B cell (primary cell): ENCODE measurements at regions not wholly inside any gene's neighbourhood (a gene's known extent, or its start where the extent isn't known, plus 50 kb on each side); places are given as distances from the start of the nearest gene placed in this dataset.

Experiments used
- ATAC-seq: fragments of 200-7000 bp; cut with Tn5 transposase; one replicate; pipeline ENCODE4 v1.10.0; 2021; ENCODE audit warnings: low read depth, mild to moderate bottlenecking, moderate number of reproducible peaks, moderate library complexity
- CTCF ChIA-PET: fragments of 350-600 bp; sonication (Branson Sonifier 250); formaldehyde crosslinking; loops from one replicate; lab custom pipeline; 2021; ENCODE audit warnings: antibody characterized with exemption, inconsistent platforms; lab: Charles Lee
- POLR2A ChIA-PET: fragments of 350-600 bp; sonication (Branson Sonifier 250); formaldehyde crosslinking; loops from one replicate; lab custom pipeline; 2021; ENCODE audit warnings: antibody characterized with exemption; lab: Charles Lee
- DNase-seq: peaks from one replicate; pipeline ENCODE4 v3.0.0; 2013
- H2AFZ ChIP-seq: 2 replicates; pipeline ENCODE4 v1.6.1; 2012; ENCODE audit warnings: mild to moderate bottlenecking, low read depth, low read length; ENCODE audit not compliant: insufficient read depth, poor library complexity, severe bottlenecking
- H3K27ac ChIP-seq, 2 donors: 1 replicate in 1 of 2; 2 replicates in 1 of 2; pipeline ENCODE4 v1.5.1; 2012 to 2013; ENCODE audit warnings: low read length in 2 of 2, mild to moderate bottlenecking in 2 of 2, moderate library complexity in 1 of 2
- H3K27me3 ChIP-seq, 4 experiments: fragments of 200-600 bp in 1 of 4; sonication (generic) in 1 of 4; replicated peaks in 1 of 4; 1 replicate in 2 of 4; 2 replicates in 2 of 4; pipeline versions ENCODE4 v1.6.1 to v1.7.0; 2013 to 2016; ENCODE audit warnings: low read length in 3 of 4, mild to moderate bottlenecking in 2 of 4, mixed read lengths in 1 of 4, moderate library complexity in 1 of 4; ENCODE audit not compliant: insufficient read depth in 4 of 4, control insufficient read depth in 3 of 4; ENCODE audit errors: control extremely low read depth in 1 of 4
- H3K36me3 ChIP-seq, 2 experiments: replicated peaks in 1 of 2; 1 replicate in 1 of 2; 2 replicates in 1 of 2; pipeline versions ENCODE4 v1.6.1 to v1.7.1; 2013; ENCODE audit warnings: low read length in 1 of 2; ENCODE audit not compliant: insufficient read depth in 2 of 2, control insufficient read depth in 1 of 2; ENCODE audit errors: control extremely low read depth in 1 of 2, extremely low read depth in 1 of 2
- H3K4me1 ChIP-seq, 2 donors: fragments of 200-600 bp in 1 of 2; sonication (generic) in 1 of 2; 1 replicate in 1 of 2; 2 replicates in 1 of 2; pipeline versions ENCODE4 v1.5.1 to v1.6.1; 2013 to 2017; ENCODE audit warnings: low read length in 2 of 2; ENCODE audit not compliant: control insufficient read depth in 2 of 2, insufficient read depth in 2 of 2
- H3K4me2 ChIP-seq: replicated peaks from 2 replicates; pipeline ENCODE3; 2012; ENCODE audit warnings: mild to moderate bottlenecking, low read depth, low read length; ENCODE audit not compliant: poor library complexity, severe bottlenecking
- H3K4me3 ChIP-seq, 5 experiments: fragments of 200-600 bp in 1 of 5; sonication (generic) in 1 of 5; 1 replicate in 3 of 5; 2 replicates in 2 of 5; pipeline versions ENCODE4 v1.5.1 to v1.7.0; 2011 to 2016; ENCODE audit warnings: low read length in 4 of 5, mild to moderate bottlenecking in 4 of 5, low read depth in 2 of 5, control low read depth in 1 of 5, moderate library complexity in 1 of 5; ENCODE audit not compliant: insufficient read depth in 1 of 5; ENCODE audit errors: control extremely low read depth in 1 of 5, extremely low read depth in 1 of 5
- H3K79me2 ChIP-seq: fragments of 200-600 bp; sonication (generic); one replicate; pipeline ENCODE4 v1.6.0; 2016; ENCODE audit warnings: low read length; ENCODE audit not compliant: control insufficient read depth, insufficient read depth
- H3K9ac ChIP-seq: fragments of 200-600 bp; sonication (generic); 2 replicates; pipeline ENCODE4 v1.6.1; 2017; ENCODE audit warnings: mild to moderate bottlenecking, low read length, moderate library complexity
- H3K9me3 ChIP-seq, 3 donors: one replicate each; pipeline versions ENCODE4 v1.6.1 to v1.7.1; 2013; ENCODE audit warnings: low read length in 2 of 3; ENCODE audit not compliant: control insufficient read depth in 2 of 3, insufficient read depth in 1 of 3; ENCODE audit errors: control extremely low read depth in 1 of 3
- H4K20me1 ChIP-seq: 2 replicates; pipeline ENCODE4 v1.6.0; 2012; ENCODE audit warnings: mild to moderate bottlenecking, low read length; ENCODE audit not compliant: insufficient read depth, control insufficient read depth, poor library complexity, severe bottlenecking
- H3K27ac Mint-ChIP-seq: one replicate; pipeline ENCODE4 v1.8.0; 2021; ENCODE audit warnings: mixed read lengths
- H3K27me3 Mint-ChIP-seq: one replicate; pipeline ENCODE4 v1.8.0; 2021; ENCODE audit warnings: mixed read lengths
- H3K4me1 Mint-ChIP-seq: one replicate; pipeline ENCODE4 v1.8.0; 2021; ENCODE audit warnings: mixed read lengths
- H3K4me3 Mint-ChIP-seq: one replicate; pipeline ENCODE4 v1.8.0; 2021; ENCODE audit warnings: mixed read lengths
- H3K9me3 Mint-ChIP-seq: one replicate; pipeline ENCODE4 v1.8.0; 2022; ENCODE audit warnings: mixed read lengths; ENCODE audit not compliant: insufficient read depth
- EZH2 ChIP-seq: IDR thresholded peaks from 2 replicates; pipeline ENCODE4 v1.6.1; 2012; ENCODE audit warnings: borderline replicate concordance, low read depth, mild to moderate bottlenecking, moderate library complexity, low read length; ENCODE audit not compliant: insufficient read depth, poor library complexity, severe bottlenecking
- WGBS: methylation state at CpG from one replicate; pipeline ENCODE4 v1.1.5; 2013; ENCODE audit warnings: missing lambda C conversion rate; ENCODE audit not compliant: insufficient coverage; 5-methylcytosine and 5-hydroxymethylcytosine counted together
- intact Hi-C: fragments of 100-400 bp; cut with micrococcal nuclease; formaldehyde crosslinking; loops from one replicate; pipeline ENCODE4 v1.10.0; 2022
- TF ChIP-seq, protein P1 (sequence below): fragments of 200-600 bp; IDR thresholded peaks from one replicate; pipeline ENCODE4 v1.8.0; 2022; ENCODE audit warnings: antibody characterized with exemption, mild to moderate bottlenecking

DNA sequence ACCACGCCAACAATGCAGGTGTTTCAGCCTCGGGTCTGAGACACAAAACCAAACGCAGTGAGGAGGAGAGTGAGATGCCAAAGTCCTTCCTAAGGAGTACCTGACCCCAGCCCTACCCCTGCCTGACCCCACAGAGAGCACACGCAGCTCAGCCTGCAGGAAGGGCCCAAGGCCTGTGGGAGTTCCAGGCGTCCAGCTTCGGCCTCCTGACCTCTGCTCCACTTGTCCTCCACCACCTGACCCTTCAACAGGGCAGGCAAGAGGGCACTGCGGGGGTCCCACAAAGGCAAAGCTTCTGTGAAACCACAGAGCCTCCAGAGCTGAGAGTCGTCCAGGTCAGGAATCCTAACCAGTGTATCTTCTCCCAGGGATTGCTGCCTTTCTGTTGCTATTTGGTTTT is 122.0 kb upstream of the PPP2R2D start:
- Histone ChIP-seq H3K79me2 (no peaks in the 10 kb centered on the region), H3K9me3 (peaks cover 0 to 75% (median 21%) of the 10 kb centered on the region in 3 donors), H3K9ac (no peak overlapping the region), H3K4me1 (no peaks in the 10 kb centered on the region), H2AFZ (no peak overlapping the region), H3K36me3 (no peaks in the 10 kb centered on the region), H4K20me1 (no peaks in the 10 kb centered on the region), H3K4me3 (no peak overlapping the region), H3K4me2 (no peak overlapping the region), H3K27ac (no peak overlapping the region), H3K27me3 (no peaks in the 10 kb centered on the region)
- ChIA-PET POLR2A (no interaction called here), CTCF (no interaction called here)
- Mint-ChIP-seq H3K27me3 (no peaks in the 10 kb centered on the region), H3K27ac (no peak overlapping the region), H3K9me3 (peaks cover 20% of the 10 kb centered on the region), H3K4me1 (no peaks in the 10 kb centered on the region), H3K4me3 (no peak overlapping the region)
- no peak for ATAC-seq
- TF ChIP-seq, protein P1, sequence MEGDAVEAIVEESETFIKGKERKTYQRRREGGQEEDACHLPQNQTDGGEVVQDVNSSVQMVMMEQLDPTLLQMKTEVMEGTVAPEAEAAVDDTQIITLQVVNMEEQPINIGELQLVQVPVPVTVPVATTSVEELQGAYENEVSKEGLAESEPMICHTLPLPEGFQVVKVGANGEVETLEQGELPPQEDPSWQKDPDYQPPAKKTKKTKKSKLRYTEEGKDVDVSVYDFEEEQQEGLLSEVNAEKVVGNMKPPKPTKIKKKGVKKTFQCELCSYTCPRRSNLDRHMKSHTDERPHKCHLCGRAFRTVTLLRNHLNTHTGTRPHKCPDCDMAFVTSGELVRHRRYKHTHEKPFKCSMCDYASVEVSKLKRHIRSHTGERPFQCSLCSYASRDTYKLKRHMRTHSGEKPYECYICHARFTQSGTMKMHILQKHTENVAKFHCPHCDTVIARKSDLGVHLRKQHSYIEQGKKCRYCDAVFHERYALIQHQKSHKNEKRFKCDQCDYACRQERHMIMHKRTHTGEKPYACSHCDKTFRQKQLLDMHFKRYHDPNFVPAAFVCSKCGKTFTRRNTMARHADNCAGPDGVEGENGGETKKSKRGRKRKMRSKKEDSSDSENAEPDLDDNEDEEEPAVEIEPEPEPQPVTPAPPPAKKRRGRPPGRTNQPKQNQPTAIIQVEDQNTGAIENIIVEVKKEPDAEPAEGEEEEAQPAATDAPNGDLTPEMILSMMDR: no peak
- TF ChIP-seq EZH2: no peak
- intact Hi-C loops: no loop called here
- no peak for DNase-seq
- 91% methylated on average over 4 of the region's 8 CpGs for WGBS

DNA sequence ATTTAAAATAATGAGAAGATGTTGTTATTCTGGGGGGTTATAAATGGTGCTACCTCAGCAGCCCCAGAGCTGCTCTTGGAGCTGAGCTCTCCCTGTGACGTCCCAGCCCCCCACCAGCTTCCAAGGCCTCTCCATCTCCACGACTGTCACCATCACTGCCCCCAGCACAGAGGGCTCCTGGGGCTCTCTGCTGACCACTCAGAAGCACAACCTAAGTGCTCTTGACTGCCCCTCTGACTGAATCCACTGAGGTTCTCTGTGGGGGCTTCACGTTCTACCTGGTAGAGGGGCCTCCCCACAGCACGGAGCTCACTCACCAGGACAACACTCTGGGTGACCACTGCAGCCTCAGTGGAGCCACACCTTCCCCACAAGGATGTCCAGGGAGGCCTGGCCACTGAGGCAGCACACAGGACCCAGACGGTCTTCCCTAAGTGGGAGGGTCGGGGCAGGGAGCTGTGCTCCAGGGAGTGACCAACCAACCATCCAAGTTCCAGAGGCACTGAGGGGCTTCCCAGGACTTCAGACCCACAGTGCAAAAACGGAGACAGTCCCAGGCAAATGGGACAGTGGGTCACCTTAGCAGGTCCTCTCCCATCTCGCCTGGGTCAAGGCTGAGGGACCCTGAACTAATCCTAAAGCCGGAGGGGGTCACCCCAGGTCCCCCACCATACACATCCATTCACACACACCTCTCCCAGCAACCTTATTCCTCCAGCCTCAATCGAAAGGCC is 121.0 kb upstream of the PPP2R2D start:
- peaks cover 20% of the 10 kb centered on the region for H3K9me3 Mint-ChIP-seq
- intact Hi-C loops: no loop called here
- no peak for DNase-seq
- no peaks in the 10 kb centered on the region for H4K20me1 ChIP-seq
- peaks cover 0 to 76% (median 21%) of the 10 kb centered on the region in 3 donors for H3K9me3 ChIP-seq
- 81% methylated on average over 10 of the region's 10 CpGs for WGBS
- TF ChIP-seq, protein P1: no peak
- no peaks in the 10 kb centered on the region for H3K4me1 ChIP-seq
- H3K27ac Mint-ChIP-seq: no peak overlapping the region
- H3K4me3 ChIP-seq: no peak overlapping the region
- no peak overlapping the region for H3K27ac ChIP-seq
- no peaks in the 10 kb centered on the region for H3K4me1 Mint-ChIP-seq
- H3K27me3 Mint-ChIP-seq: no peaks in the 10 kb centered on the region
- H3K36me3 ChIP-seq: no peaks in the 10 kb centered on the region
- ATAC-seq: no peak
- CTCF ChIA-PET: no interaction called here
- no peak overlapping the region for H3K4me2 ChIP-seq
- H3K4me3 Mint-ChIP-seq: no peak overlapping the region
- no peaks in the 10 kb centered on the region for H3K79me2 ChIP-seq
- no peak overlapping the region for H2AFZ ChIP-seq
- no peak overlapping the region for H3K9ac ChIP-seq
- POLR2A ChIA-PET: no interaction called here
- H3K27me3 ChIP-seq: no peaks in the 10 kb centered on the region
